A172 (cell line): ENCODE measurements at regions not wholly inside any gene's neighbourhood (a gene's known extent, or its start where the extent isn't known, plus 50 kb on each side); places are given as distances from the start of the nearest gene placed in this dataset.

Experiments used
- DNase-seq: peaks from one replicate; pipeline ENCODE4 v3.0.0-alpha.2; 2015; ENCODE audit warnings: low spot score

- no peak for DNase-seq
Observed at GRCh38 chr12:132439333-132439904, 50.5 kb upstream of the FBRSL1 start.

- DNase-seq: no peak
Observed at GRCh38 chr12:132438726-132439125, 51.2 kb upstream of the FBRSL1 start.

- no peak for DNase-seq
Observed at GRCh38 chr12:132437943-132438700, 51.8 kb upstream of the FBRSL1 start.

GRCh38 chr12:132437252-132437932, 52.6 kb upstream of the FBRSL1 start:
- DNase-seq: peak; percentile 46

- DNase-seq: no peak
Observed at GRCh38 chr12:132436791-132437251, 53.1 kb upstream of the FBRSL1 start.

GRCh38 chr12:132435486-132436187, 54.3 kb upstream of the FBRSL1 start:
- DNase-seq: no peak

GRCh38 chr12:132433641-132434395, 56.1 kb upstream of the FBRSL1 start:
- peak; percentile 69 for DNase-seq

GRCh38 chr12:132432721-132433577, 57.0 kb upstream of the FBRSL1 start:
- DNase-seq: no peak

- no peak for DNase-seq
Observed at GRCh38 chr12:132432126-132432705, 57.7 kb upstream of the FBRSL1 start.

- DNase-seq: no peak
Observed at GRCh38 chr12:132430838-132431774, 58.8 kb upstream of the FBRSL1 start.

- DNase-seq: peak; percentile 60
Observed at GRCh38 chr12:132429946-132430643, 59.9 kb upstream of the FBRSL1 start.

- DNase-seq: peak; percentile 38
Observed at GRCh38 chr12:132429602-132429945, 60.4 kb upstream of the FBRSL1 start.

GRCh38 chr12:132428936-132429601, 60.9 kb upstream of the FBRSL1 start:
- peak; percentile 59 for DNase-seq

- DNase-seq: no peak
Observed at GRCh38 chr12:132427999-132428935, 61.7 kb upstream of the FBRSL1 start.

- DNase-seq: no peak
Observed at GRCh38 chr12:132427174-132427768, 62.7 kb upstream of the FBRSL1 start.
